ENCODE measurements at regions not wholly inside any gene's neighbourhood (a gene's known extent, or its start where the extent isn't known, plus 50 kb on each side); places are given as distances from the start of the nearest gene placed in this dataset.

DNA sequence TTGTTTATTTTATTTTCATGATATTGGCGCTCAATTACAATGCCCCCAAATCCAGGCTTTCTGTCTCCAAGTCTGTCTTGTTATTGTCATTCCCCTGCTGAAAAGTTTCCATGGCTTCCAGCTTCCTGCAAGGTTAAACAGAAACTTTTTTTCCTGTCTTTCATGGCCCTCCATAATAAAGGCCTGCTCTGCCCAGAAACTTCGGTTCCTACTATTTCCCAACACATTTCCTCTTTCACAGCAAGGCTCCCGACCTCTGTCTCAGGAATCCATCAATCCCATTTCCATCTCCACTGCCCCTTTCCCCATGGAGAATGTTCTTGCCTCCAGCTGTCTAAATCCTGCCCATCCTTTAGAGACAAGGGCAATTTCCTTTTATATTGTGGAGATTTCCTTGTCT is 365.2 kb upstream of the JARID2 start:
- TF ChIP-seq CTCF (IDR thresholded peaks at IDR 0.05 in 4 of 5, conservative IDR thresholded peaks at IDR 0.05 in 1 of 5) (no peak), POLR2A (IDR thresholded peaks at IDR 0.05) (no peak)
